Activated T-helper 17 cell treated with anti-CD3 and anti-CD28 coated beads, Interleukin-2, amount 50 U/mL, for 72 hours (primary cell): ENCODE measurements at regions not wholly inside any gene's neighbourhood (a gene's known extent, or its start where the extent isn't known, plus 50 kb on each side); places are given as distances from the start of the nearest gene placed in this dataset.
A peak's percentile ranks its signal among the peaks of the same experiment; 100 is the strongest.
"Not testable (repeated sequence)": the region's sequence is repeated elsewhere in the genome, so short reads cannot be mapped to it uniquely, and the experiment has no call there.

ENCODE experiments used
- ATAC-seq: fragments of 150-1000 bp; cut with Tn5 transposase; replicated peaks from 2 replicates; pipeline ENCODE4 v1.10.0; 2021; ENCODE audit warnings: mild to moderate bottlenecking, moderate library complexity
- H3K27ac Mint-ChIP-seq: one replicate; pipeline ENCODE4 v1.8.0; 2022; ENCODE audit warnings: mixed read lengths
- H3K27me3 Mint-ChIP-seq: one replicate; pipeline ENCODE4 v1.8.0; 2022; ENCODE audit warnings: mixed read lengths
- H3K36me3 Mint-ChIP-seq: one replicate; pipeline ENCODE4 v1.8.0; 2022; ENCODE audit warnings: low read depth, mild to moderate bottlenecking, mixed read lengths
- H3K4me1 Mint-ChIP-seq: one replicate; pipeline ENCODE4 v1.8.0; 2022; ENCODE audit warnings: mixed read lengths
- H3K4me3 Mint-ChIP-seq: one replicate; pipeline ENCODE4 v1.8.0; 2022; ENCODE audit warnings: mild to moderate bottlenecking, mixed read lengths
- H3K9me3 Mint-ChIP-seq: one replicate; pipeline ENCODE4 v1.8.0; 2022; ENCODE audit warnings: mixed read lengths

DNA sequence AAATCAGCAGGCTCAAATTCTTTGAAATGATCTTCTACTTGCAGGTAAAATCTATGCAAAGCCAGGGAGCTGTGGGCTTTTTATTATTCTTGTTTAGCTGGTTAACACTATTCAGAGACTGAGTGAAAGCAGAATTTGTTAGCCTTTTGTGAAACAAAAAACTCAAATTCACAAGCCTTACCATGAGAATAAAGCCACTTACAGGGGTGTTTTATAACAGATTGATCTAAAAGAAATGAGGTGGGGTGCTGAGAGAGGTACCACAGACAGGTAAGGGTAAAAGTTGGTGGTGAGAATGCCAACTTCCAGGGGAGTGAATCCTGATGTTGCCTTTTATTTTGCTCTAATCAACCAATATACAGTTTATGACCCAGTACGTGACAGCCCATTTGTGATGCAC lies 1585.6 kb downstream of the EFNA5 start:
- ATAC-seq = no peak
- Mint-ChIP-seq H3K27me3 (no peaks in the 10 kb centered on the region), H3K27ac (no peak overlapping the region), H3K9me3 (peaks cover 8% of the 10 kb centered on the region), H3K4me3 (no peak overlapping the region), H3K36me3 (no peaks in the 10 kb centered on the region), H3K4me1 (no peaks in the 10 kb centered on the region)

- Mint-ChIP-seq H3K4me1 (no peaks in the 10 kb centered on the region), H3K36me3 (no peaks in the 10 kb centered on the region), H3K9me3 (peaks cover 4% of the 10 kb centered on the region), H3K27ac (no peak overlapping the region), H3K4me3 (no peak overlapping the region), H3K27me3 (no peaks in the 10 kb centered on the region)
- ATAC-seq = no peak
These were observed 1590.2 kb downstream of the EFNA5 start for GRCh38 chr5:106080535-106080934.

DNA sequence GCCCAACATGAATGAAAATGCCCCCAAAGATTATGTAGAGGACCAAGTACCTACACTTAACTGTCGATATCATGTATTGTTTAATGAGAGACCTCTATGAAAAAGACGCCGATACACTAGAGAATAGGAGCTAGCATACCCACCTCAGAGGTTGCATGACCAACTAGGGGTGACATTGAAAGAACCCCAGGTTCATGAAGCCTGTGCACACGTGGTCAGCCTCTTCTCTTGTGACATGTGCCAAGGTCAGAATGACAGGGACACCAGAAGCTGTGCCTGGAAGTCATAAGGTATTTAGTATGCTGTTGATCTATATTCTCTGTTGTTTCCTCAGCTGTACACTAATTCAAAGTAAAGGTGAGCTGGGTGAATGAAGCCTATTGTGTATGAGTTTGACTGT lies 1594.1 kb downstream of the EFNA5 start:
- no peak overlapping the region for H3K4me3 Mint-ChIP-seq
- H3K27me3 Mint-ChIP-seq = no peaks in the 10 kb centered on the region
- ATAC-seq = peak; percentile 31
- H3K36me3 Mint-ChIP-seq = no peaks in the 10 kb centered on the region
- no peaks in the 10 kb centered on the region for H3K4me1 Mint-ChIP-seq
- H3K9me3 Mint-ChIP-seq = no peaks in the 10 kb centered on the region
- H3K27ac Mint-ChIP-seq = no peak overlapping the region

GRCh38 chr5:106072208-106072607 lies 1598.5 kb downstream of the EFNA5 start:
- Mint-ChIP-seq H3K36me3 (no peaks in the 10 kb centered on the region), H3K4me1 (no peaks in the 10 kb centered on the region), H3K27me3 (no peaks in the 10 kb centered on the region), H3K27ac (no peak overlapping the region), H3K4me3 (no peak overlapping the region), H3K9me3 (peaks cover 5% of the 10 kb centered on the region)
- ATAC-seq = no peak

DNA sequence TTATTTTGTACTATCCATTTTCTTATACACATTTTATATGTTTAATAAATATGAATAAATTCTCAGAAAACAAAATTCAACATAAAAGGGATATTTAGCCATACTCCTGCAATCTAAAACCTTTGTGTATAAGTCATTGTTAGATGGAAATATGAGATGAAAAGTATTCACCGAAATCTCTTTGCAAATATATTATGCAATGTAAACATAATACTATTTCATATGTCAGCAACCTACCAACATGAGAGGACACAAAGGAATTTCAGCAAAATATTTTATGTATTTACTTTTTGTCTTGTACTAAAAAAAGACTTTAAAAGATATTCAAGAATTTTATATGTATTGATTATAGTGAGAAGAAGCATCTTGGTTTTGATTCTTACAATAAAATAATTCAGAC lies 1623.4 kb downstream of the EFNA5 start:
- no peak for ATAC-seq
- no peak overlapping the region for H3K4me3 Mint-ChIP-seq
- peaks cover 3% of the 10 kb centered on the region for H3K9me3 Mint-ChIP-seq
- H3K4me1 Mint-ChIP-seq = no peaks in the 10 kb centered on the region
- no peak overlapping the region for H3K27ac Mint-ChIP-seq
- no peaks in the 10 kb centered on the region for H3K36me3 Mint-ChIP-seq
- H3K27me3 Mint-ChIP-seq = no peaks in the 10 kb centered on the region

DNA sequence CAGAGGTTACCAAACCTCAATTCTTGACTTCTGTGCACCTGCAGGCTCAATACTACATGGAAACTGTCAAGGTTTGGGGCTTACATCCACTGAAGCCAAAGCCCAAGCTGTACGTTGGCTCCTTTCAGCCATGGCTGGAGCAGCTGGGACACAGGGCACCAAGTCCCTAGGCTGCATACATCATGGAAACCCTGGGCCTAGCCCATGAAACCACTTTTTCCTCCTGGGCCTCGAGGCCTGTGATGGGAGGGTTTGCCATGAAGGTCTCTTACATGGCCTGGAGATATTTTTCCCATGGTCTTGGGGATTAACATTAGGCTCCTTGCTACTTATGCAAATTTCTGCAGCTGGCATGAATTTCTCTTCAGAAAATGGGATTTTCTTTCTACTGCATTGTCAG lies 1638.7 kb downstream of the EFNA5 start:
- H3K4me3 Mint-ChIP-seq, H3K36me3 Mint-ChIP-seq, H3K27me3 Mint-ChIP-seq, ATAC-seq, H3K27ac Mint-ChIP-seq, H3K4me1 Mint-ChIP-seq: not testable (repeated sequence)
- peaks cover 14% of the 10 kb centered on the region for H3K9me3 Mint-ChIP-seq

DNA sequence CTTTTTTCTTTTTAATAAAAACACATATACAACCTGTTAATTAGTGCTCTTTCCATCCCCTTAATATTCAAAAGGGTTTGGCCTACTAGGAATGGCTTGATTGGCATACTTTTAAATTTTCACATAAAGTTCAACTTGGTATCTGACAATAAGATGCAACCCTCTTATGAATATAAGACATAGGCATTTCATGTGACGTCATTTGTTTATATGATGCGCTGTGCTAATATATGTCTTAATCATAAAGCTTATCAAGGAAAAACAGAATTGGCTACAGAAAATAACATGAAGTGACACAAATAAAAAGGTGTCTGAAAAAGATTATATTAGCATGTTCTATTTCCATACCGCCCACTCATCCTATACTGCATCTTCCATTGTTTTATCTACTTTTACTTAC lies 1642.4 kb downstream of the EFNA5 start:
- ATAC-seq = no peak
- Mint-ChIP-seq H3K27me3 (no peaks in the 10 kb centered on the region), H3K4me1 (no peaks in the 10 kb centered on the region), H3K9me3 (peaks cover 17% of the 10 kb centered on the region), H3K4me3 (no peak overlapping the region), H3K36me3 (no peaks in the 10 kb centered on the region), H3K27ac (no peak overlapping the region)

- Mint-ChIP-seq H3K27ac (no peak overlapping the region), H3K27me3 (no peaks in the 10 kb centered on the region), H3K9me3 (peaks cover 18% of the 10 kb centered on the region), H3K4me1 (no peaks in the 10 kb centered on the region), H3K36me3 (no peaks in the 10 kb centered on the region), H3K4me3 (no peak overlapping the region)
- no peak for ATAC-seq
These were observed 1649.8 kb downstream of the EFNA5 start for GRCh38 chr5:106020894-106021293.

DNA sequence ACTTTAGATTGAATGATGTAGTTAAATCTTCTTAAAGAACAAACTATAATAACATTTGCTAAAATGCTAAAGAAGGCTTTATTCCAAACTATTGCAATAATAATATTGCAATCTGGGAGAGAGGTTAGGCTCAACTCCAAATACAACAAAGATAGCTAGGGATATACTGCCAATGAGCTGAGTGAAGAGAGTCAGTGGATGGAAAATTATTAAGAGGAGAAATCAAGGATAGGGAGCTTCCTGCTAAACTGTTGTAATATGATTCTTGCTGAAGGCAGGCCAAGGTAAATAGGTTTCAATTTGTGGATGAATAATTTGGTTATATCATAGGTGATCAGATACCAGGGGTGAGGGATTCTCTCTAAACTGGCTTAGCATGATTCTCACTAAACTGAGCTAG lies 1651.5 kb downstream of the EFNA5 start:
- peaks cover 14% of the 10 kb centered on the region for H3K9me3 Mint-ChIP-seq
- no peak overlapping the region for H3K27ac Mint-ChIP-seq
- no peaks in the 10 kb centered on the region for H3K36me3 Mint-ChIP-seq
- no peaks in the 10 kb centered on the region for H3K4me1 Mint-ChIP-seq
- no peaks in the 10 kb centered on the region for H3K27me3 Mint-ChIP-seq
- ATAC-seq = no peak
- H3K4me3 Mint-ChIP-seq = no peak overlapping the region

DNA sequence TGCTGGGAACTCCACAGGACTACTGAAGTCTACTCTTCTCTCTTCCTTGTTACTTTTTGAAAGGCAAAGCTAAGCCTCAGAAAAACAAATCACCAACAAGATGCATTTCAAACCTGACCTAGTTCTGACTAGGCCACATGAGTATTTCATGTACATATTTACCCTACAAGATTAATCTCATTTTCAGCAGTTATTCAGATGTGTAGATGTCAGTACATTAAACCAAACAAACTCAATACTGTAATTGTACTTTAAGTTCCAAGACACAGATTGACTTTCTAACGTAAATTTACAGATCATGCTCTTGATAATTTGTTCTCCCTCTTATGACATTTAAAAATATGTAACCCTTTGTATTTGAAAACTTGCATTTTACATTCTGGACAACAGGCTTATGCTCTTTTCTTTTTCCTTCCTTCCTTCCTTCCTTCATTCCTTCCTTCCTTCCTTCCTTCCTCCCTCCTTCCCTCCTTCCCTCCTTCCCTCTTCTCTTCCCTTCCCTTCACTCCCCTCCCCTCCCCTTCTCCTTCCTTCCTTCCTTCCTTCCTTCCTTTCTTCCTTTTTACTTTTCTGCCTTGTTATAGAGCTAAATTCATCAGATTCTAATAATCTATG lies 1653.4 kb downstream of the EFNA5 start:
- no peaks in the 10 kb centered on the region for H3K36me3 Mint-ChIP-seq

GRCh38 chr5:106014262-106014661 lies 1656.5 kb downstream of the EFNA5 start:
- no peak for ATAC-seq
- no peak overlapping the region for H3K4me3 Mint-ChIP-seq

More for the DNA sequence above, 1653.4 kb downstream of the EFNA5 start:
- no peak overlapping the region for H3K27ac Mint-ChIP-seq
- H3K4me3 Mint-ChIP-seq = no peak overlapping the region
- ATAC-seq = no peak
- H3K9me3 Mint-ChIP-seq = peaks cover 14% of the 10 kb centered on the region
- no peaks in the 10 kb centered on the region for H3K4me1 Mint-ChIP-seq
- no peaks in the 10 kb centered on the region for H3K27me3 Mint-ChIP-seq

DNA sequence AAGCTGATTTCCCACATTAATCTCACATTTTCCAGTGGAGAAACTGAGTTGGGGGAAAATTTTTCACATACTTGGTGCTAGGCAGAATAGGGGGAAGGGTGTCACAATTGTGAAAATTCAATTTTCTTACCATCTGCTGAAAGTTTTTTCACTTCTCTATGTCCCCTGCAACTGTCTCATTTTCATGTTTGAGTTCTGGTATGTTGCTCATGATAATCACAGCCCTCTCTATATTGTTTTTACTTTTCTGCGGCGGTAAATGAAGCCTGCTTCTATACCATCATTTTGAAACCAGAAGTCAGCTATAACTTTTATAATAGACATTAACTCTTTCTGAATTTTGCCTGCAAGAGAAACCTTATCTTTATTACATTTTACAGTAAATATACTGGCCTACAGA lies 1664.5 kb downstream of the EFNA5 start:
- no peaks in the 10 kb centered on the region for H3K4me1 Mint-ChIP-seq

More at GRCh38 chr5:106014262-106014661, 1656.5 kb downstream of the EFNA5 start:
- H3K4me1 Mint-ChIP-seq = no peaks in the 10 kb centered on the region
- H3K9me3 Mint-ChIP-seq = peaks cover 7% of the 10 kb centered on the region
- H3K36me3 Mint-ChIP-seq = no peaks in the 10 kb centered on the region
- no peaks in the 10 kb centered on the region for H3K27me3 Mint-ChIP-seq
- H3K27ac Mint-ChIP-seq = no peak overlapping the region

DNA sequence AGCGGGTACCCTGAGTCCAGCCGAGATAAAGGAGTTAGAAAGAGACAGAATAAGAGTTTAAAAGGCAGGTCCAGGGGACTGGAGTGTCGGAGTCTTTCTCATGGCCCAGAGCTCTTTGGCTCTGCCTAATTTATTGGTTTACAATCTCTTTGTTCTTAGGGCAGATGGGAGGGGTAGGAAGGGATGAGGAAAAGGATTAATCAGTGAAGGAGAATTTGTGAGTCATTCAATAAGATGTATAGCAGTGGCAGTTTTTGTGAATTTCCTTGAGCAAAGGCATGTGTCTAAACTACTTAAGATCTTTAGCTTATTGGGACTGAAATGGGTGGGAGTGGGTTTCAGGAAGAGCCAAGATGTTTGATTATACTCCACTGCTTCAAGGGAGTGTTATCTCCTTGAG lies 1671.7 kb downstream of the EFNA5 start:
- not testable (repeated sequence) for ATAC-seq, H3K36me3 Mint-ChIP-seq, H3K4me3 Mint-ChIP-seq

More for the DNA sequence above, 1664.5 kb downstream of the EFNA5 start:
- no peaks in the 10 kb centered on the region for H3K27me3 Mint-ChIP-seq
- peaks cover 7% of the 10 kb centered on the region for H3K9me3 Mint-ChIP-seq
- no peak overlapping the region for H3K4me3 Mint-ChIP-seq
- no peak overlapping the region for H3K27ac Mint-ChIP-seq
- ATAC-seq = no peak
- H3K36me3 Mint-ChIP-seq = no peaks in the 10 kb centered on the region

DNA sequence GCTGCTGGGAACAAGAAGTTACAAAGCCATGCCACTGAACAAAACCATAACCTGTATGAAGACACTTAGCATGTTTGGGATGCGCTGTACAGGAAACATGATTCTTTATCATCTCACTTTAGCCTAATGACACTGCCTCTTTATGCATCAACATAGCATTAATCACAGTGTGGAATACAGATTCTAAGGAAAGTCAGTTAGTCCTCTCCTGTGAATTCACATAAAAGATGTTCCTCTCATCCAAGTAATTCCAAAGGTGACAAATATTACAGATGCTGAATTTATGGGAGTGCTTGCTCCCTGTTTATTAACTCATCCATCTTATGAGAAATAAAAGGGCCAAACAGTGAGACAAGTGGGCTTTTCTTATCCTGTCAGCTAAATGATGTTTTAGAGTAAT lies 1677.7 kb downstream of the EFNA5 start:
- Mint-ChIP-seq H3K9me3 (peaks cover 5% of the 10 kb centered on the region), H3K27ac (no peak overlapping the region), H3K27me3 (no peaks in the 10 kb centered on the region), H3K4me3 (no peak overlapping the region), H3K4me1 (no peaks in the 10 kb centered on the region), H3K36me3 (no peaks in the 10 kb centered on the region)
- no peak for ATAC-seq

More for the DNA sequence above, 1671.7 kb downstream of the EFNA5 start:
- not testable (repeated sequence) for H3K27me3 Mint-ChIP-seq, H3K4me1 Mint-ChIP-seq, H3K27ac Mint-ChIP-seq
- H3K9me3 Mint-ChIP-seq = peaks cover 20% of the 10 kb centered on the region

GRCh38 chr5:105982526-105982925 lies 1688.2 kb downstream of the EFNA5 start:
- Mint-ChIP-seq H3K36me3 (no peaks in the 10 kb centered on the region), H3K9me3 (peaks cover 9% of the 10 kb centered on the region), H3K4me1 (no peaks in the 10 kb centered on the region), H3K27ac (no peak overlapping the region), H3K4me3 (no peak overlapping the region), H3K27me3 (no peaks in the 10 kb centered on the region)
- no peak for ATAC-seq

GRCh38 chr5:105978011-105978410 lies 1692.7 kb downstream of the EFNA5 start:
- Mint-ChIP-seq H3K9me3 (peaks cover 12% of the 10 kb centered on the region), H3K4me3 (no peak overlapping the region)

More at GRCh38 chr5:105978011-105978410, 1692.7 kb downstream of the EFNA5 start:
- no peak for ATAC-seq
- no peaks in the 10 kb centered on the region for H3K4me1 Mint-ChIP-seq
- H3K36me3 Mint-ChIP-seq = no peaks in the 10 kb centered on the region
- no peak overlapping the region for H3K27ac Mint-ChIP-seq
- H3K27me3 Mint-ChIP-seq = no peaks in the 10 kb centered on the region
